Gastroesophageal sphincter (tissue), 3 donors: ENCODE measurements at regions not wholly inside any gene's neighbourhood (a gene's known extent, or its start where the extent isn't known, plus 50 kb on each side); places are given as distances from the start of the nearest gene placed in this dataset.

Source experiments
- POLR2A ChIP-seq, 2 donors: fragments of 450-650 bp; IDR thresholded peaks; one replicate each; pipeline ENCODE4 v1.6.1; 2017; ENCODE audit warnings: antibody characterized with exemption in 2 of 2, mild to moderate bottlenecking in 2 of 2, moderate library complexity in 1 of 2
- TF ChIP-seq, protein P1 (sequence below), 4 experiments: fragments of 200-600 bp in 2 of 4; fragments of 450-650 bp in 2 of 4; sonication (generic) in 1 of 4; IDR thresholded peaks; one replicate each; pipeline ENCODE4 v1.5.1; 2017 to 2019; ENCODE audit warnings: antibody characterized with exemption in 4 of 4, mild to moderate bottlenecking in 2 of 4, moderate library complexity in 2 of 4

GRCh38 chr13:92947770-92948434 lies 278.7 kb upstream of the GPC6 start:
- TF ChIP-seq, protein P1, sequence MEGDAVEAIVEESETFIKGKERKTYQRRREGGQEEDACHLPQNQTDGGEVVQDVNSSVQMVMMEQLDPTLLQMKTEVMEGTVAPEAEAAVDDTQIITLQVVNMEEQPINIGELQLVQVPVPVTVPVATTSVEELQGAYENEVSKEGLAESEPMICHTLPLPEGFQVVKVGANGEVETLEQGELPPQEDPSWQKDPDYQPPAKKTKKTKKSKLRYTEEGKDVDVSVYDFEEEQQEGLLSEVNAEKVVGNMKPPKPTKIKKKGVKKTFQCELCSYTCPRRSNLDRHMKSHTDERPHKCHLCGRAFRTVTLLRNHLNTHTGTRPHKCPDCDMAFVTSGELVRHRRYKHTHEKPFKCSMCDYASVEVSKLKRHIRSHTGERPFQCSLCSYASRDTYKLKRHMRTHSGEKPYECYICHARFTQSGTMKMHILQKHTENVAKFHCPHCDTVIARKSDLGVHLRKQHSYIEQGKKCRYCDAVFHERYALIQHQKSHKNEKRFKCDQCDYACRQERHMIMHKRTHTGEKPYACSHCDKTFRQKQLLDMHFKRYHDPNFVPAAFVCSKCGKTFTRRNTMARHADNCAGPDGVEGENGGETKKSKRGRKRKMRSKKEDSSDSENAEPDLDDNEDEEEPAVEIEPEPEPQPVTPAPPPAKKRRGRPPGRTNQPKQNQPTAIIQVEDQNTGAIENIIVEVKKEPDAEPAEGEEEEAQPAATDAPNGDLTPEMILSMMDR (IDR thresholded peaks at IDR 0.05) = no peak
- TF ChIP-seq POLR2A (IDR thresholded peaks at IDR 0.05) = no peak
